HL-60 (cell line): ENCODE measurements at regions not wholly inside any gene's neighbourhood (a gene's known extent, or its start where the extent isn't known, plus 50 kb on each side); places are given as distances from the start of the nearest gene placed in this dataset.

ENCODE experiments used
- DNase-seq, 2 experiments: peaks; one replicate each; pipeline ENCODE4 v3.0.0-alpha.2; 2010 to 2020; ENCODE audit warnings: low read depth in 1 of 2, low spot score in 1 of 2
- H3K27ac ChIP-seq: fragments of 250-450 bp; sonication (Bioruptor Pico); replicated peaks from 2 replicates; pipeline ENCODE4 v1.5.1; 2020; ENCODE audit warnings: mild to moderate bottlenecking, moderate library complexity
- H3K27me3 ChIP-seq: fragments of 250-450 bp; sonication (Bioruptor Pico); 2 replicates; pipeline ENCODE4 v1.5.1; 2021; ENCODE audit warnings: mild to moderate bottlenecking, moderate library complexity; ENCODE audit not compliant: insufficient read depth, poor library complexity, severe bottlenecking
- H3K4me3 ChIP-seq: replicated peaks from 2 replicates; pipeline ENCODE4 v1.5.1; 2011; ENCODE audit warnings: mild to moderate bottlenecking, control low read depth, low read length; ENCODE audit not compliant: insufficient read depth
- CTCF ChIP-seq: IDR thresholded peaks from one replicate; pipeline ENCODE4 v1.5.1; 2011; ENCODE audit warnings: low read length, control low read depth, inconsistent platforms; ENCODE audit not compliant: insufficient read depth
- GABPA ChIP-seq: IDR thresholded peaks from 2 replicates; pipeline ENCODE4 v1.6.1; 2012; ENCODE audit warnings: low read depth
- POLR2AphosphoS5 ChIP-seq: IDR thresholded peaks from 2 replicates; pipeline ENCODE4 v1.6.1; 2012; ENCODE audit warnings: low read depth
- REST ChIP-seq: IDR thresholded peaks from 2 replicates; pipeline ENCODE4 v1.6.1; 2012; ENCODE audit warnings: low read depth; ENCODE audit not compliant: insufficient replicate concordance
- SPI1 ChIP-seq: IDR thresholded peaks from 2 replicates; pipeline ENCODE4 v1.6.1; 2012; ENCODE audit warnings: low read depth, mild to moderate bottlenecking, borderline replicate concordance

GRCh38 chr20:36093025-36093803 is 61.3 kb upstream of the EPB41L1 start:
- peak; percentile 25 to 51 for DNase-seq
- no peak for TF ChIP-seq SPI1
- no peak for TF ChIP-seq GABPA
- no peak for TF ChIP-seq REST
- no peak for TF ChIP-seq POLR2AphosphoS5
- no peak for TF ChIP-seq CTCF
- peak overlapping the region; percentile 51 for H3K4me3 ChIP-seq
- H3K27ac ChIP-seq = no peak overlapping the region
- peaks cover 23% of the 10 kb centered on the region for H3K27me3 ChIP-seq

GRCh38 chr20:36093804-36094145 is 60.8 kb upstream of the EPB41L1 start:
- DNase-seq = no peak
- peak overlapping the region; percentile 51 for H3K4me3 ChIP-seq
- peaks cover 23% of the 10 kb centered on the region for H3K27me3 ChIP-seq
- no peak overlapping the region for H3K27ac ChIP-seq
- no peak for TF ChIP-seq POLR2AphosphoS5
- TF ChIP-seq REST = no peak

- TF ChIP-seq POLR2AphosphoS5 = no peak
- TF ChIP-seq REST = no peak
- no peak for TF ChIP-seq GABPA
- no peak for TF ChIP-seq SPI1
- Histone ChIP-seq H3K27ac (no peak overlapping the region), H3K4me3 (no peak overlapping the region), H3K27me3 (peaks cover 23% of the 10 kb centered on the region)
- no peak for DNase-seq
These were observed 60.0 kb upstream of the EPB41L1 start for GRCh38 chr20:36094497-36094896.

GRCh38 chr20:36096435-36096834 is 58.1 kb upstream of the EPB41L1 start:
- Histone ChIP-seq H3K27me3 (peaks cover 23% of the 10 kb centered on the region), H3K4me3 (no peak overlapping the region), H3K27ac (no peak overlapping the region)
- no peak for TF ChIP-seq REST
- no peak for DNase-seq
